ENCODE measurements at regions not wholly inside any gene's neighbourhood (a gene's known extent, or its start where the extent isn't known, plus 50 kb on each side); places are given as distances from the start of the nearest gene placed in this dataset.

DNA sequence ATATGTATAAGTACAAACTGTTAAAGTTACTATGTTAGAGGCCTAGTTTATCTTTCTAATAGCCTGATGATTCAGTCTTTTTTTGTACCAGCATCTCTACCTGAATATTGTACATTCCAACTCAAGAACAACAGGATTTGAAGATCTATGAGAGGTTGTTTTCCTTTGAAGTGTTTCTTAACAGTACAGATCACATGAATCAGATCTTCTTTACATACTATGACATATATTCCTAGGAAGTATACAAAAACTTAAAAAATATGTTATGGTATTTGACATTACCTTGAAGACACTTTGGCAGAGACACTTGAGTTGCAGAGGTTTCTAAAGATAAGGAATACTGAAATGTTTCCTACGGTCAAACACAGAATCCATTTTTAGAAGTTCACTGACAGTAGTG, 1280.9 kb downstream of the KCNT2 start:
- Mint-ChIP-seq H3K9me3 (peaks cover 19 to 41% of the 10 kb centered on the region in 2 donors), H3K4me3 (no peak overlapping the region), H3K36me3 (peaks cover 12% of the 10 kb centered on the region), H3K27ac (no peak overlapping the region), H3K27me3 (ENCODE audit: low read depth in 2 of 2) (no peaks in the 10 kb centered on the region), H3K4me1 (no peaks in the 10 kb centered on the region)
- no peaks in the 10 kb centered on the region for H3K27me3 ChIP-seq (ENCODE audit: control insufficient read depth, insufficient read depth, low read length)
- no peak overlapping the region for H3K4me3 ChIP-seq (ENCODE audit: low read length)
- ATAC-seq (no peak), DNase-seq (no peak)
- WGBS (ENCODE audit: insufficient coverage) = 86% methylated on average over 1 of the region's 1 CpG
- TF ChIP-seq CTCF (IDR thresholded peaks at IDR 0.05) = no peak
- H3K4me1 ChIP-seq (ENCODE audit: control insufficient read depth, insufficient read depth, low read length) = no peaks in the 10 kb centered on the region
- H3K36me3 ChIP-seq (ENCODE audit: control insufficient read depth, insufficient read depth, low read length) = no peaks in the 10 kb centered on the region
- intact Hi-C loops (cut with micrococcal nuclease) = no loop called here
- H3K27ac ChIP-seq (ENCODE audit: low read length) = no peak overlapping the region
- no peaks in the 10 kb centered on the region for H3K9me3 ChIP-seq (ENCODE audit: control insufficient read depth, insufficient read depth, low read length)

DNA sequence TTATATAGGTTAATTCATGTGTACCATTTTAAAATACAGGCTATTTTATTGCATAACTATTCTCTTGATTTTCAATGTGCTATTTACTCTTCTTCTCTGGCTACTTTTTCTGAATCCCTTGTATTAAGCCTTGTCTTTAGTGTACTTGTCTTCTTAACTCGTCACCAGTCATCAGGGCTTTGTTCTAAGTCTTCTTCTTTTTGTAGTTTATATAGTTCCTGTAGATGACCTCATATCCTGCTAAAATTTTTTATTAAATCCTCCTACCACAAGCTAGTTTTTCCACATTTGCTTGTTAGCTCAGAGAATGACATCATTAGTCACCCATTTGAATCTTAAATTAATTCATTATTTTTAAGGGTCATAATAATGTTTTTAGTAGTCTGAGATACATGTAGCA, 1281.9 kb downstream of the KCNT2 start:
- H3K9me3 Mint-ChIP-seq = peaks cover 18 to 39% of the 10 kb centered on the region in 2 donors
- Histone ChIP-seq H3K9me3 (ENCODE audit: control insufficient read depth, insufficient read depth, low read length) (no peaks in the 10 kb centered on the region), H3K4me1 (ENCODE audit: control insufficient read depth, insufficient read depth, low read length) (no peaks in the 10 kb centered on the region), H3K36me3 (ENCODE audit: control insufficient read depth, insufficient read depth, low read length) (no peaks in the 10 kb centered on the region), H3K27me3 (ENCODE audit: control insufficient read depth, insufficient read depth, low read length) (no peaks in the 10 kb centered on the region), H3K27ac (ENCODE audit: low read length) (no peak overlapping the region), H3K4me3 (ENCODE audit: low read length) (no peak overlapping the region)
- no peak for ATAC-seq
- TF ChIP-seq CTCF (IDR thresholded peaks at IDR 0.05) = no peak
- no peak overlapping the region for H3K27ac Mint-ChIP-seq
- intact Hi-C loops (cut with micrococcal nuclease) = no loop called here
- H3K36me3 Mint-ChIP-seq = peaks cover 12% of the 10 kb centered on the region
- H3K4me1 Mint-ChIP-seq = no peaks in the 10 kb centered on the region
- no peak for DNase-seq
- H3K27me3 Mint-ChIP-seq (ENCODE audit: low read depth in 2 of 2) = no peaks in the 10 kb centered on the region
- WGBS (ENCODE audit: insufficient coverage) = 50% methylated on average over 1 of the region's 1 CpG
- no peak overlapping the region for H3K4me3 Mint-ChIP-seq

GRCh38 chr1:195325181-195325580, 1283.1 kb downstream of the KCNT2 start:
- H3K4me3 ChIP-seq (ENCODE audit: low read length) = no peak overlapping the region
- no peaks in the 10 kb centered on the region for H3K9me3 ChIP-seq (ENCODE audit: control insufficient read depth, insufficient read depth, low read length)
- no peaks in the 10 kb centered on the region for H3K36me3 ChIP-seq (ENCODE audit: control insufficient read depth, insufficient read depth, low read length)
- H3K27me3 ChIP-seq (ENCODE audit: control insufficient read depth, insufficient read depth, low read length) = no peaks in the 10 kb centered on the region
- intact Hi-C loops (cut with micrococcal nuclease) = no loop called here
- DNase-seq (no peak), ATAC-seq (no peak)
- Mint-ChIP-seq H3K36me3 (peaks cover 12% of the 10 kb centered on the region), H3K27ac (no peak overlapping the region), H3K9me3 (peaks cover 23 to 38% of the 10 kb centered on the region in 2 donors), H3K4me1 (no peaks in the 10 kb centered on the region), H3K27me3 (ENCODE audit: low read depth in 2 of 2) (no peaks in the 10 kb centered on the region), H3K4me3 (no peak overlapping the region)
- no peak overlapping the region for H3K27ac ChIP-seq (ENCODE audit: low read length)
- no peak for TF ChIP-seq CTCF (IDR thresholded peaks at IDR 0.05)
- H3K4me1 ChIP-seq (ENCODE audit: control insufficient read depth, insufficient read depth, low read length) = no peaks in the 10 kb centered on the region
- WGBS (ENCODE audit: insufficient coverage) = 93% methylated on average over 12 of the region's 12 CpGs

DNA sequence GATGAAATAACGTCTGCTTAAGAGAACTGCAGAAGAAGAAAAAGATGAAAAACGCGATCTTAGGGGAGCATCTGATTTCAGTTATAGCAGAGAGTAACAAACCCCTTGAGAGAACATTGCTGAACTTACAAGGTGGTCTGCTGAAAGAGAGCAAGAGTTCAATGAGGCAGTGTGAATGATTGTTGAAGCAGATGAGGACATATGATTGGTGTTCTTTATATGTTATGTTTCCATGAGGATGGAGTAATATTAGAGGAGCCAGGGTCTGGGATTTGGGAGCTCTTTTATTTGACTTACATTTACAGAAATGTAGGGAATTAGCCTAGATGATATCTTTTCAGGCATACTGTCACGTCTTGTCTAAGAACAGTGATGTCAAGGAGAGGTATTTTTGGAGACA, 1302.0 kb downstream of the KCNT2 start:
- H3K27me3 ChIP-seq (ENCODE audit: control insufficient read depth, insufficient read depth, low read length) = no peaks in the 10 kb centered on the region
- peaks cover 11 to 15% of the 10 kb centered on the region in 2 donors for H3K9me3 Mint-ChIP-seq
- H3K4me3 Mint-ChIP-seq = no peak overlapping the region
- H3K4me1 ChIP-seq (ENCODE audit: control insufficient read depth, insufficient read depth, low read length) = no peaks in the 10 kb centered on the region
- TF ChIP-seq CTCF (IDR thresholded peaks at IDR 0.05) = no peak
- no peak overlapping the region for H3K27ac Mint-ChIP-seq
- H3K4me1 Mint-ChIP-seq = no peaks in the 10 kb centered on the region
- H3K9me3 ChIP-seq (ENCODE audit: control insufficient read depth, insufficient read depth, low read length) = no peaks in the 10 kb centered on the region
- no peak overlapping the region for H3K4me3 ChIP-seq (ENCODE audit: low read length)
- DNase-seq = no peak
- ATAC-seq = no peak
- H3K36me3 ChIP-seq (ENCODE audit: control insufficient read depth, insufficient read depth, low read length) = no peaks in the 10 kb centered on the region
- no peak overlapping the region for H3K27ac ChIP-seq (ENCODE audit: low read length)
- intact Hi-C loops (cut with micrococcal nuclease) = no loop called here
- WGBS (ENCODE audit: insufficient coverage) = 81% methylated on average over 4 of the region's 4 CpGs
- no peaks in the 10 kb centered on the region for H3K27me3 Mint-ChIP-seq (ENCODE audit: low read depth in 2 of 2)
- no peaks in the 10 kb centered on the region for H3K36me3 Mint-ChIP-seq

Measured in natural killer cell (primary cell).